ENCODE measurements at regions not wholly inside any gene's neighbourhood (a gene's known extent, or its start where the extent isn't known, plus 50 kb on each side); places are given as distances from the start of the nearest gene placed in this dataset.

DNA sequence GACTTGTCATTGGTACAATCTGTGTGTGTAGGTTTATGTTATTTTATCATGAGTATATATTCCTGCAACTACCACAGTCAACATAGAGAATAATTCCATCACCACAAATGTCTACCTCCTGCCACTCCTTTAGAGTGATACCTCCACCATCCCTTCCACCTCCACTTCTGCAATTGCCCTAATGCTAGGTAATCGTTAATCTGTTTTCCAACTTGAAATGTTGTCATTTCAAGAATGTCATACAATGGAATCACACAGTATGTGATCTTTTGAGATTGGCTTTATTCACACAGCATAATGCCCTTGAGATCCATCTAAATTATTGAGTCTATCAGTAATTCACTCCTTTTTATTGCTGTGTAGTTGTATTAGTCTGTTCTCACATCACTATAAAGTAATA lies 414.8 kb upstream of the C16orf82 start:
- DNase-seq (ENCODE audit: low read depth) = no peak

DNA sequence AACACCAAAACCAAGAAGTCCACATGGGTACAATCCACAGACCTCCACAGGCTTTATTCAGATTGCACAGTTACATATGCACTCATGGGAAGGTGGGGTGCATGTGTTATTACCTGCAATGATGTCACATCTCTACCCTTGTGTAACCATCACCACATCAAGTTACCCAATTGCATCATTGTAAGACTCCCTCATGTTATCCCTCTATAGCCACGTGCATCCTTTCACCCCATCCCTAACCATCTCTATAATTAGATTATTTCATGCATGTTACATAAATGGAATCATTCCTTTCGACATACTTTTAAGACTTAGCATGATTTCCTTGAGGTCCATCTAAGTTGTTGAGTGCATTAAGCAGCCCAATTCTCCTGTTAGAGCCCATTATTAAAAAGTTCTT lies 408.2 kb upstream of the C16orf82 start:
- DNase-seq (ENCODE audit: low read depth) = no peak

DNA sequence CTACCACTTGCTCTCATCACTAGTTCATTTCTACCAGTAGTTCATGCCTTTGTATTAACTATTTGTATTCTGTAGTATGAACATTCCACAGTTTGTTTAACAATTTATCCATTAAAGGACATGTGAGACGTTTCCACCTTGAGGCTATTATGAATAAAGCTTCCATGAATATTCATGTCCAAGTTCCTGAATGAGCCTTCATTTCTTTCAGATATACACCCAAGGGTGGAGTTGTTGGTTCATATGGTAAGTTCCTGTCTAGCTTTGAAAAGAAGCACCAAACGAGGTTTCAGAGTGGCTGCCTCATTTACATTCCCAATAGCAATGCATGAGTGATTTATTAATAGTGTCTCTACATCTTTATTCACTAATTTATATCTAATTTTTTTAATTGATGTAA lies 407.8 kb upstream of the C16orf82 start:
- DNase-seq (ENCODE audit: low read depth) = no peak

DNA sequence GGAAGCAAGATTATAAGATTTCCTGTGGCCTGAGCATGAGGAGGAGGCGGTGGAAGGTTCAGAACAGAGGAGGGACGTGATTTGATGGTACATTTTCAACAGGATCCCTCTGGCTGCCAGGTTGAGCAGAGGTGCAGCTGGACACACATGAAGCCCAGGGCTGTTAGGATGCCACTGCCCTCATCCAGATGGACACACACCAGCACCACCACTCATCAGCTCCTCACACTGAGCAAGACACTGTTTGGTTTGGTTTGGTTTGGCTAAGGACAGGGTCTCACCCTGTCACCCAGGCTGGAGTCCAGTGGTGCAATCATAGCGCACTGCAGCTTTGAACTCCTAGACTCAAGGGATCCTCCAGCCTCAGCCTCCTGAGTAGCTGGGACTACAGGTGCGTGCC lies 402.6 kb upstream of the C16orf82 start:
- no peak for DNase-seq (ENCODE audit: low read depth)

DNA sequence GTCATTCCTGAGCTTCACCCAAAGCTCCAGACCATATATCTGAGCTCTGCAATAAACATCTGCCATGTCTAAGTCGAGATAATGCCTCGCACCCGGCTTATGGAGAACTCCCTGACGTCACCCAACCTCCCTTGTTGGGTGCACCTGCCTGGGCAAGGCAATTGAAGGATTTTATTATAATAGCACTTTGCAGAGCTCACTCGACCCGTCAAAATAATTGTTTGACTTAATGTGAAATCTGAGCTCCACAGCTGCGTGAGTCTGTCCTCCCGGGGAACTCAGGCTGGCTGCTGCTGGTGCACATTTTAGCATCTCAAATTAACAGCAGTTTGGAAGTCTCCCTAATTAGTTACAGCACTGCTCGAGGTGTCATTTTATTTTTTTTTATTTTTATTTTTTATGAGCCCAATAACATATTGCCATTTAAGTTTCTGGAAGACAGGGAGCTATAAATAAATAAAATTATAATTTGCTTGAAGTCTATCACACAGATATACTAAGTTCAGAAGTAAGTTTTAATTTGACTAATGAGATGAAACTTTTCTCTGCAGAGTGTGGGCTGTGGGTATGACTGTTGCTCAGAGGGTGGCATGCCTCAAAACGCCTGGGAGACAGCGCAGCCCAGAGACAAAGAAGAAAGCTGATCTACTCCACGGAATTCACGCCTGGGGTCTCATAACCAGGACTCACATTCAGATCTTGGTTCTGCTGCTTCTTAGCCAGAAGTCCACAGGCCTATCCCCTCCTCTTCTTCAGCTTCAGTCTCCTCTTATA lies 401.4 kb upstream of the C16orf82 start:
- DNase-seq (ENCODE audit: low read depth) = no peak

DNA sequence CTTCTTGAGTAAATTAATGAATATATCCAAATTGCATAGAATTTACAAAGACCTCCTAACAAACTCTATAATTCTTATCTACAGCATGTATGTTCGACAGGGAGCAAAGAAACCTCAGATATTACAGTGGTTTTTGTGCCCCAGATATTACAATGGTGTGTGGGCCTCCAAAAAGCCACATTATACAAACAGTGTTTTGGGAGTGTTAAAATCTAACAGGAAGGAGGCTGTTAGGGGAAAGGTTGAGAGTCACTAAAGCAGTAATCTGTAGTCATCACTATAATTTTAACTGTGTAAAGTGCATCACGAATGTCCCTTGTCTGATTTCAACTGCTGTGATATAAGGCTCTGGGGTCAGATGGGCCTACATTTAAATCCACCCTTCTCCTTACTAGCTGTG lies 400.2 kb upstream of the C16orf82 start:
- DNase-seq (ENCODE audit: low read depth) = no peak

DNA sequence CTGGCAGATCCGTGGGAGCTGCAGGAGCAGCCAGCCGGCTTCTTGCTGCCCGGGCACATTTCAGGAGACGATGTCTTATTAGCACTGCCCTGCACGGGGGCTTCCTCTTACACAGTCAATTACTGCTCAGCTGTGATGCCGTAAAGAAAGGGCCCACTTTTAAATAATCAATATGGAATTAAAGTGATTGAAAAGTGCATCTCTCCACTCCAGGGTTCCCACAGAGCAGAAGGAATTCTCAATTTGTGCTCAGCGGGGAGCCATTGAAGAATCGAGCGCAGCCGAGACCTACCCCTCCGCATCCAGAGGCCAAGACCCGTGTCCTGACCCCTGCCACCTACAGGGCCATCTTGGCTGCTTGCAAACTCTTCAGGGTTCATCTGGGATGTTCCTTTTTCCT lies 399.4 kb upstream of the C16orf82 start:
- no peak for DNase-seq (ENCODE audit: low read depth)

DNA sequence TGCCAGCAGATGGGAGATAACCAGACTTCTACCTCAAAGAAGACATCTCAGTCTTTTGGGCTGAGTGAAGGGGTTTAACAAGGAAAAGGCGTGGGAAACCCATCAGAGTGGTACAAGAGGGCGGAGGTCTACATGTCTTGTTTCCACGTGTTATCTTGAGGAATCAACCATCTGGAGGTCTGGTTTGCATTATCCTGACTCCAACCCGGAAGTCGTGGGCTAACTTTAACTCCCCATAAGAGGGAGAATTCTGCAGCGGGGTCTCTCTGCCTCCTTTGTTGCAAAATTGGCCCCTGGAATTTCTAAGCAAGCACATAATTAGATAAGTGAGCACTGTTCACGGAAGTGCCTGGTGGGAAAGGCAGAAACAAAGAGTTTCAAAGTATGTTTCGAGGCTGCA lies 398.7 kb upstream of the C16orf82 start:
- DNase-seq (ENCODE audit: low read depth) = no peak

DNA sequence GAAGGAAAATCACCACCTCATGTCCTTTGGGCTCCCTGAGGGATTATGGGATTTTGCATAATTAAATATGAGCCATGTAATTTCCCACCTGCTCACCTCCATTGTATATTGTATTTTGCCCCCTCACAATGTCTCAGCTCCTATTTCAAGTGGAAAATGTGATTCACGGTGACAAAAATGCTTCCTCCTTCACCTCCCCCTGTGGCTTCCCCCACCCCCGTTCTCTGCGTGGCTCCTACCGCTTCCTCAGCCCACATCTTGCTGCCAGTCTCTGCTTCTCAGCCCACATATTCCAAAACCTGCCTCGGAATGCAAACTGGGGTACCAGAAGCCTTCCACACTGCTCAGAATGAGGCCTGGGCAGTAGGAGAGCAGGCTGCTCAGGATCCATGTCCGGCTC lies 394.5 kb upstream of the C16orf82 start:
- DNase-seq (ENCODE audit: low read depth) = no peak

DNA sequence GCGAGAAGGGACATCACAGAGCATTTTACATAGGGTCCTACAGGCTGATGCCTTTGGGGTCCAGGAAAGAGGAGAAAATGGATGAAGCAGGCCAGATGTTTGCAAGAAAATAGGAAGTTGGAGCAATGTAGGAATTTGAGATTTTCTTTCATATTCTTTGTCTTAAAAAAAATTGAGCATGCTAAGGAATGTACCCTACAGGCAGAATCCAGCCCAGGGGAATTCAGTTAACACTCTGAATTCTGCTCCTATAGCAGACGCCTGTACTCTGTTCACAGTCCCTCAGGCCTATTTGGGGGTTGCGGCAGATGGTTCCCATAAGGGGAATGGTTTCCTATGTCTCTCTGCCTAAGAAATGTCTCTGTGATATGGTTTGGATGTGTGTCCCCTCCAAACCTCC lies 393.7 kb upstream of the C16orf82 start:
- no peak for DNase-seq (ENCODE audit: low read depth)

DNA sequence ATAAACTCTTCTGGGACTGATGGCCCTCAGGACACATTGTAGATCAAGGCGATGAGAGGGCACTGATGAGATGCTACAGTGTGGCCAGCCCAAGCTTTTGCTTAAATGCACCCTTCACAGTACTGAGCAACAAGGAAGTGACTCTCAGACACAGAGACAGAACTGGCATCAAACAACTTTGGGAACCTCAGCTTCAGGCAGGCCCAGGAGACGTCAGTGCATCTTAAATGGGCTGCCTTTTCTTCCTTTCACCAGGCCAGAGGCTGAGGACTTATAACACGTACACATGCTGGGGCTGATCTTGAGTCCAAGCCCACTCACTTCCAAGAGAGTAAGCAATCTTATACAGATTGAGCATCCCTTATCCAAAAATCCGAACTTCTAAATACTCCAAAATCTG lies 386.1 kb upstream of the C16orf82 start:
- DNase-seq (ENCODE audit: low read depth) = no peak

DNA sequence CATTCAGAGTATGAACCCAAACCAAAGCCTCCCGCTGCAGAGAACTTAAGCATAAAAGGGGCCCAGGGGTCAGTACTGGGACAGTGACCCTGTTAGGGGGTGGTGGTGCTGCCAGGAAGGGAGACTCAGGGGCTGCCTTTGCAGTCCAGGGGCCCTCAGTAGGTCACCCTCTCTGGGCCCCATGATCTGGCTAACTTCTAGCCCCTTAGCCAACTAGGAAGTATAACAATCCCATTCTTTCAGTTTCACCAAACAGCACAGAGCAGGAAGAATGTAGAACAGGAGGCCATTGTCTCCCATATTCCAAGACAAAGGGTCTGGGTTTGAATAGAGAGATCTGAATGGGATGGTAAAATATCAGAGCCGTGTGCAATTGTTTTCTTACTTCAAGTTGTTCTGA lies 378.6 kb upstream of the C16orf82 start:
- no peak for DNase-seq (ENCODE audit: low read depth)

DNA sequence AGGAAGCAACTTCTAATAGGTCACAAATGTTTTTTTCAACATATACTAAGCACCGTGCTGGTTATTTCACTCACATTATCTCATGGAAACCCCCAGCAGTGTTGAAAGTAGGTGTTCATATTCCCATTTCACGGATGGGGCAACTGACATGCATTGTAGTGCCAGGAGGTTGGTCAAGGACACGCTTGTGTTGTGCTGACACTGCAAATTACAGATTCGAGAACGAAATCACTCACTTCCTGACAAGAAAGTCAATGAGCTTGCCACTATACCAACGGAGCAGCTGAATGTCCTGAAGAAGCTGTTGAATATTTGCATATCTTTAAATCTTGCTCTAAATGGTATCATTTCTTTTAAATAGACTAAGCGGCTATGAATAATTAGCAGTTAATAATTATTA lies 378.0 kb upstream of the C16orf82 start:
- DNase-seq (ENCODE audit: low read depth) = no peak

DNA sequence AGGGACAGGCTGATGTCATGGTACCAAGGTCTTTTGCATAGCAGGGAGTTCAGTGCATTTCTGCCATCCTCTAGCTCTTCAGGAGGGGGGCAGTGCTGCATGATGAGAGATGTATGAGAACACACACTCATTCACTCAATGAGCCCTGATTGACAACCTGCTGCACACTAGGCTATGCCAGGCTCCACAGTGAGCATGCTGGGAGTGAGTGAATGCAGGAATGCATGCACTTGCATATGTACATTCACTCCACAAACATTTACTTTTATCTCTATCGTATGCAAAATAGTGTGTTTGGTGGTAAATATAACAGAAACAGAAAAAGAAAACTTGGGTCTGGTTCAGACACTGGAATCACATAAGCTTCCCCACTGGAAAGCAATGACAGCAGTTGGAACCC lies 374.1 kb upstream of the C16orf82 start:
- no peak for DNase-seq (ENCODE audit: low read depth)

DNA sequence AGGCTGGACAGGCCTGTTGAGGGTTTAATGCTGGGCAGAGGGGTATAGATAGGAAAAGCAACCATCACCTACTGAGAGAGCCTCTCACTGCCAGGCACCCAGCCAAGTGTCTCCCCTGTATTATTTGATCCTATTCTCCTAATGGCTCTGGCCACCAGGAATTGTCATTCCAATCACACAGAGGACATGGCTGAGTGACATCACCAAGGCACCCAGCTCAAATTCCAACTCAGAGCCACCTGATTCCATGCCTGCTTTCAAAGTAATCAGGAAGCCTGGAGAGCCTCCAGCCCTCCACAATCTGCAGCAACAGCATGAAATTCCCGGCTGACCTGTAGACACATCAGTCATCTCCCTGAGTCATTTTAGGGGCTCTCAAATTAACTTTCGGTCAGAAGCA lies 368.9 kb upstream of the C16orf82 start:
- no peak for DNase-seq (ENCODE audit: low read depth)

DNA sequence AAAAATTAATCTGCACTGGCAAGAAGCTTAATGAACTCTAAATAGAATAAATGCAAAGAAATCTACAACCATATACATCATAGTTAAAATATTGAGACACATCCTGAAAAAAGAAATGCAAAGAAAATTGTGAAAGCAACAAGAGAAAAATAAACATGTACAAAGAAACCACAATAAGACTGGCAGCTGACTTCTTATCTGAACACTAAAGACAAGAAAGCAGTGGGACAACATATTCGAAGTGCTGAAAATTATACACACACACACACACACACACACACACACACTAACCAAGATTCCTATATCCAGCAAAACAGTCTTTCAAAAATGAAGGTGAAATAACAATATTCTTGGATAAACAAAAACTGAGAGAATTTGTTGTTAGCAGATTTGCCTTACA lies 366.5 kb upstream of the C16orf82 start:
- no peak for DNase-seq (ENCODE audit: low read depth)

DNA sequence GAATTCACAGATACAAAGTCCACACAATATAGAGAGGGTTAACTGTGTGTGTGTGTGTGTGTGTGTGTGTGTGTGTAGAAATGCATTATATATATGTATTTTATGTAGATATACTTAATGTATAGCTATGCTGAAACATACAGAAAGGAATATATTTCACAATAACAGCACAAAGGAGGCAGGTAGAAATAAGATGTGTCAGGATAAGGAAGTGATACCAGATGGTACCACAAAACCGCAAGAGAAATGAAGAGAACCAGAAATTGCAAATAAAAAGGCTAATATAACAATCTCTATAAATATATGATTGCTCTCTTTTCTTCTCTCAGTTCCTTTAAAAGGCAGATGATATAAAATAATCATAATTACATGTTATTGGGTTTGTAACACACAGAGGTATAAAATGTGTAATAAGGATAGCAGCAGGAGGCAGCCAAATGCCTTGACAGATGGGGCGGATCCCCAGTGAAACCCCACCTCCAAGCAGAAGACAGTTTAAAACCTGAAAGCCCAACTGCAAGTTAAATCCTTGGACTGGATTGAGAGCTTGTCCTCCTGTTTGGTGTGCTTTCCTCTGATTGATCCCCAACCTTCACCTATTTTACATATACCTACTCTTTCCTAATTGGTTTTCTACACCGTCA lies 365.4 kb upstream of the C16orf82 start:
- DNase-seq (ENCODE audit: low read depth) = no peak

DNA sequence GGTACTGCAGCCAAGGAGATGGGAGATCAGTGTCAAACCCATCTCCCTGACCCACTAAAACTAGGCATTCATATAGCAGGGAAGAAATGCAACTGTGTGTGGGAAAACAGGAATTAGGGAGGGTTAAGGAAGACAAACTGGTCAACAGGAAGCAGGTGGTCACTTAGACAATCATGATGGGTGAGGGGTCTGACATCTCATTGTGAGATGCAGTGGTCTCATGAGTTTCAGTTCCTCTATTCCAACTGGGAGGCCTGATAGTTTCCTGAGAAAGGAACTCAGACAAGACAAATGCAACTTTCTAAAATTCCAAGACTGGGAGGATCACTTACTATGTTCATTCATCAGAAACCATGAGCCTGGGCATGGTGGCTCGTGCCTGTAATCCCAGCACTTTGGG lies 361.4 kb upstream of the C16orf82 start:
- DNase-seq (ENCODE audit: low read depth) = no peak

DNA sequence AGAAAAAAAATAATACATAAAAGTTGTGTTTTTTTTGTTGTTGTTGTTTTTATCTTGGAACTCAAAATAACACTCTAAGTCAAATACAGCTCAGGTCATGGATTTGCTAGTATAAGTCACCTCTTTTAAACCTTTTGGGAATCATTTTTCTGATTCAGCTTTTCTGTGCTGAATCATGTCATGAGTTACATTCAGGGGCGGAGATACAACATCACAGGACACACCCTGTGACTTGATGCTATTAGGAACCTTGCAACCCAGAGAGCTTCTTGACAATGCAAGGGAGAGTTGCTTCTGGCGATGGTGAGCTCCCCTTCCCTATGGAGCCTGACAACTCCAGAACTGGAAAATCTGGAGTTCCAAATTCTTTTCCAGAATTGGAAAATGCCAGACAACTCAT lies 358.3 kb upstream of the C16orf82 start:
- no peak for DNase-seq (ENCODE audit: low read depth)

DNA sequence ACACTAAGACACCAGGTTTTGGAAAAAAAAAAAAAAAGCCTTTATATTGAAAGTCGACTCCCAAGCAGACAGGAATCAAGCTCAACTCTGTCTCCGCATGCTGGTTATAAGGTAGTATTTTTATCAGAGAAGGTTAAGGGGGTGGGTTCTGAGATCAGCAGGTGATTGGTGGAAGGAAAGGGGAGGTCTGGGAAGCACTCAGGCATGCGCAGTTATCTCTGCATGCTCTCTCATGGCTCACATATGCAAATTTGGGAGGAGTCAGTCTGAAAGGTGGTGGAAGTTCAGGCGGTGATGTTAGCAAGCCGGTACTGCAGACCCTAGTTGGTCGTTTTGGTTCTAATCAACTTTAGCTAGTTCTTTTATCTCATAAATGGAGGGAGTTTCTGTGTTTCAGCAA lies 357.6 kb upstream of the C16orf82 start:
- DNase-seq (ENCODE audit: low read depth) = no peak

DNA sequence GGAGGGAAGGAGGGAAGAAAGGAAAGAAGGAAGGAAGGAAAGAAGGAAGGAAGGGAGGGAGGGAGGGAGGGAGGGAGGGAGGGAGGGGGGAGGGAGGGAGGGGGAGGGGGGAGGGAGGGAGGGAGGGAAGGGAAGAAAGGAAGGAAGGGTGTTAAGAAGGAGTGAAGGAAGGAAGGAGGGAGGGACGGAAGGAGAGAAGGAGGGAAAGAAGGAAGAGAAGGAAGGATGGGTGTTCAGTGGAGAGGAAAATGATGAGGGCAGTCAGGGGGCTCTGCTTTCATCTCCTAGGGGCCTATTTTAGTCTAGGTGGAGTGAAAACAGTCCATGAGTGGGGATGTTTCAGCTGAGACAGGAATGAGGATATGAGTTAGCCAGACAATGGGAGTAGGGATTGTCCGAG lies 357.0 kb upstream of the C16orf82 start:
- no peak for DNase-seq (ENCODE audit: low read depth)

DNA sequence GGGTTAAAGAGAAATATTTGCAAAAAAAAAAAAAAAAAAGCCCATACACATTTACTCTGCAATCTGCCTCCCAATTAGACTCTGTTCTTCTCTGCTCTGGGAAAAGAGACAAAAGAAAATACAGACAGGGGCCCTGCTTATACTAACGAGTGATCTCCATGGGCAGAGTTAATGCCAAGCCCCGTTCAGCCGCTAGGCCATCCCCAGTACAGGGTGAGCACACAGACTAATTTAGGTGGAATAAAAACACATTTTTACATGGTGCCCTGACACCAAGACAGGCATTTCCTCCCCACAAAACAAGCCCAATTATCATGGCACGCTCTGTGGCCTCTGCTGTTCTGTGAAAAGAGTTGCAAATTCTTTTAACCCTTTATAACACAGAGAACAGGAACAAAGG lies 356.3 kb upstream of the C16orf82 start:
- DNase-seq (ENCODE audit: low read depth) = no peak

DNA sequence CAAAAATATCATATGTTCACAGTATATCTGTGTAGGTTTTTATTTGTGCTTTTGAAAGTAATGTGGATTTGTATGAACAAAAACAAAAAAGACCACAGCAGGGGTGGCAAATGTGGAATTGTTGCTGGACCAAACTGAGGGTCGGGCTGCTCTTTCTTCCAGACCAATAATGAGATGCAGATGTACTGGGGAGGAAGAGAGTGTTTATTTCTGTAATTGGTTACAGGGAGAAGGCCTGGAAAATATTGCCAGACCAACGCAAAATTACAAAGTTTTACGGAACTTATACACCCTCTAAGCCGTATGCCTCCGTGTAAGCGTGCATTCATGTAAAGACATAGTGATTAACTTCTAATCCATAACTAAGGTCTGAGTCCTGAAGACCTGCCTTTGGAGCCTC lies 353.9 kb upstream of the C16orf82 start:
- no peak for DNase-seq (ENCODE audit: low read depth)

DNA sequence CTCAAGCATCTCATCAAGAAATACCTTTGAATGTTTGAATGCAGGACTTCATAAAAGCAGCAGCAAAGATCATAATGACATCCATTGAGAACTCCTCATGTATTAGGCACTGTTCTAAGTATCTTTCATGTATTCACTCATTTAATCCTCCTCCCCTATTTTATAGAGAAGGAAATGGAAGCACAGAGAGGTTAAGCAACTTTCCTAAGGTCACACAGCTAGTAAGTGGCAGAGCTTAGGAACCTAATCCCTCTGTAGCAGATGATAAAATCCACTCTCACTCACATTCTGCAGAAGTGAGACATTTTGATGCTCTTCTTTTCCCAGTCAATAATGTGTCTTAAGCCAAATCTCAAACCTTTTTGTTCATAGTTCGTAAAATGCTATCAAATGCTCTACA lies 350.8 kb upstream of the C16orf82 start:
- DNase-seq (ENCODE audit: low read depth) = no peak
